ENCODE measurements at regions not wholly inside any gene's neighbourhood (a gene's known extent, or its start where the extent isn't known, plus 50 kb on each side); places are given as distances from the start of the nearest gene placed in this dataset.

GRCh38 chr1:164902491-164902890 lies 343.5 kb downstream of the PBX1 start:
- no peak for DNase-seq
- in situ Hi-C loops (cut with HindIII; ENCODE audit: low pct_ligation_motif_present, low sequenced_read_pairs): no loop called here
- H3K27me3 ChIP-seq (replicated peaks): no peaks in the 10 kb centered on the region
- no peaks in the 10 kb centered on the region for H3K36me3 ChIP-seq (replicated peaks)
- no peak overlapping the region for H3K4me3 ChIP-seq (ENCODE audit: low read depth, low read length)
- no peak overlapping the region for H3K27ac ChIP-seq
- TF ChIP-seq CTCF (IDR thresholded peaks at IDR 0.05; ENCODE audit: low read depth, low read length, missing control alignments): no peak
